ENCODE measurements at regions not wholly inside any gene's neighbourhood (a gene's known extent, or its start where the extent isn't known, plus 50 kb on each side); places are given as distances from the start of the nearest gene placed in this dataset.

- 79 to 83% methylated on average over 5 of the region's 5 CpGs for WGBS, 2 donors
- DNase-seq (ENCODE audit: low spot score in 2 of 2) = no peak
- TF ChIP-seq POLR2A (IDR thresholded peaks at IDR 0.05) = no peak
- no peak for TF ChIP-seq CTCF (IDR thresholded peaks at IDR 0.05)
- intact Hi-C loops (cut with DNase I; ENCODE audit: low total_unique reads) = no loop called here
- no peak overlapping the region for H3K4me3 ChIP-seq (ENCODE audit: low read depth, poor library complexity, severe bottlenecking)
Observed at GRCh38 chr14:71739273-71739990, 192.8 kb upstream of the RGS6 start.

- WGBS, 2 donors = 65 to 72% methylated on average over 5 of the region's 5 CpGs
- no peak overlapping the region for H3K4me3 ChIP-seq (ENCODE audit: low read depth, poor library complexity, severe bottlenecking)
- DNase-seq (ENCODE audit: low spot score in 2 of 2) = no peak
- no peak for TF ChIP-seq CTCF (IDR thresholded peaks at IDR 0.05)
- no peak for TF ChIP-seq POLR2A (IDR thresholded peaks at IDR 0.05)
- intact Hi-C loops (cut with DNase I; ENCODE audit: low total_unique reads) = no loop called here
Observed at GRCh38 chr14:71741241-71741640, 191.0 kb upstream of the RGS6 start.

- TF ChIP-seq POLR2A (IDR thresholded peaks at IDR 0.05) = no peak
- no peak for TF ChIP-seq CTCF (IDR thresholded peaks at IDR 0.05)
- DNase-seq (ENCODE audit: low spot score in 2 of 2) = no peak
- WGBS, 2 donors = 70 to 74% methylated on average over 6 of the region's 6 CpGs
- intact Hi-C loops (cut with DNase I; ENCODE audit: low total_unique reads) = no loop called here
- no peak overlapping the region for H3K4me3 ChIP-seq (ENCODE audit: low read depth, poor library complexity, severe bottlenecking)
Observed at GRCh38 chr14:71742485-71742884, 189.7 kb upstream of the RGS6 start.

- DNase-seq (ENCODE audit: low spot score in 2 of 2) = no peak
- intact Hi-C loops (cut with DNase I; ENCODE audit: low total_unique reads) = no loop called here
- 89 to 91% methylated on average over 7 of the region's 7 CpGs for WGBS, 2 donors
- no peak overlapping the region for H3K4me3 ChIP-seq (ENCODE audit: low read depth, poor library complexity, severe bottlenecking)
- TF ChIP-seq CTCF (IDR thresholded peaks at IDR 0.05) = no peak
- TF ChIP-seq POLR2A (IDR thresholded peaks at IDR 0.05) = no peak
Observed at GRCh38 chr14:71745072-71745471, 187.2 kb upstream of the RGS6 start.

GRCh38 chr14:71748196-71748595 lies 184.0 kb upstream of the RGS6 start:
- intact Hi-C loops (cut with DNase I; ENCODE audit: low total_unique reads) = no loop called here
- 93 to 94% methylated on average over 1 of the region's 1 CpG for WGBS, 2 donors

More at GRCh38 chr14:71748196-71748595, 184.0 kb upstream of the RGS6 start:
- no peak overlapping the region for H3K4me3 ChIP-seq (ENCODE audit: low read depth, poor library complexity, severe bottlenecking)
- DNase-seq (ENCODE audit: low spot score in 2 of 2) = no peak
- TF ChIP-seq POLR2A (IDR thresholded peaks at IDR 0.05) (no peak), CTCF (IDR thresholded peaks at IDR 0.05) (no peak)

All from lower leg skin (tissue), 4 donors.